Stimulated activated naive CD8-positive, alpha-beta T cell treated with anti-CD3 and anti-CD28 coated beads, Interleukin-15, Interleukin-2, amounts not matched to agents 100 ng/mL and 50 ng/mL, for 24 hours (primary cell): ENCODE measurements at regions not wholly inside any gene's neighbourhood (a gene's known extent, or its start where the extent isn't known, plus 50 kb on each side); places are given as distances from the start of the nearest gene placed in this dataset.

Experiments used
- H3K27ac Mint-ChIP-seq: one replicate; pipeline ENCODE4 v1.8.0; 2021; ENCODE audit warnings: mild to moderate bottlenecking, mixed read lengths
- H3K27me3 Mint-ChIP-seq: one replicate; pipeline ENCODE4 v1.8.0; 2021; ENCODE audit warnings: mixed read lengths
- H3K36me3 Mint-ChIP-seq: one replicate; pipeline ENCODE4 v1.8.0; 2021; ENCODE audit warnings: low read depth, mixed read lengths
- H3K4me1 Mint-ChIP-seq: one replicate; pipeline ENCODE4 v1.8.0; 2021; ENCODE audit warnings: low read depth, mixed read lengths
- H3K4me3 Mint-ChIP-seq: one replicate; pipeline ENCODE4 v1.8.0; 2021; ENCODE audit warnings: mild to moderate bottlenecking, mixed read lengths
- H3K9me3 Mint-ChIP-seq: one replicate; pipeline ENCODE4 v1.8.0; 2021; ENCODE audit warnings: mixed read lengths

- H3K27ac Mint-ChIP-seq: no peak overlapping the region
- H3K36me3 Mint-ChIP-seq: no peaks in the 10 kb centered on the region
- H3K4me3 Mint-ChIP-seq: no peak overlapping the region
- no peaks in the 10 kb centered on the region for H3K9me3 Mint-ChIP-seq
- peaks cover 8% of the 10 kb centered on the region for H3K27me3 Mint-ChIP-seq
- no peaks in the 10 kb centered on the region for H3K4me1 Mint-ChIP-seq
Measured at GRCh38 chr3:182699550-182700170, 93.6 kb upstream of the ATP11B start.

GRCh38 chr3:182702216-182702615, 91.1 kb upstream of the ATP11B start:
- no peaks in the 10 kb centered on the region for H3K4me1 Mint-ChIP-seq

GRCh38 chr3:182703233-182703632, 90.1 kb upstream of the ATP11B start:
- Mint-ChIP-seq H3K4me1 (no peaks in the 10 kb centered on the region), H3K27ac (no peak overlapping the region), H3K36me3 (no peaks in the 10 kb centered on the region), H3K4me3 (no peak overlapping the region), H3K27me3 (peaks cover 9% of the 10 kb centered on the region), H3K9me3 (no peaks in the 10 kb centered on the region)

More at GRCh38 chr3:182702216-182702615, 91.1 kb upstream of the ATP11B start:
- Mint-ChIP-seq H3K27me3 (peaks cover 9% of the 10 kb centered on the region), H3K9me3 (no peaks in the 10 kb centered on the region), H3K27ac (no peak overlapping the region), H3K36me3 (no peaks in the 10 kb centered on the region), H3K4me3 (no peak overlapping the region)

- no peak overlapping the region for H3K27ac Mint-ChIP-seq
- H3K27me3 Mint-ChIP-seq: peaks cover 9% of the 10 kb centered on the region
- no peaks in the 10 kb centered on the region for H3K4me1 Mint-ChIP-seq
- H3K36me3 Mint-ChIP-seq: no peaks in the 10 kb centered on the region
- no peaks in the 10 kb centered on the region for H3K9me3 Mint-ChIP-seq
- H3K4me3 Mint-ChIP-seq: no peak overlapping the region
Measured at GRCh38 chr3:182704926-182705325, 88.4 kb upstream of the ATP11B start.

GRCh38 chr3:182708810-182709209, 84.5 kb upstream of the ATP11B start:
- Mint-ChIP-seq H3K9me3 (no peaks in the 10 kb centered on the region), H3K4me3 (no peak overlapping the region), H3K36me3 (no peaks in the 10 kb centered on the region), H3K27me3 (peaks cover 5% of the 10 kb centered on the region), H3K27ac (no peak overlapping the region), H3K4me1 (no peaks in the 10 kb centered on the region)

- Mint-ChIP-seq H3K9me3 (no peaks in the 10 kb centered on the region), H3K27me3 (peaks cover 5% of the 10 kb centered on the region), H3K4me1 (no peaks in the 10 kb centered on the region), H3K36me3 (no peaks in the 10 kb centered on the region), H3K27ac (no peak overlapping the region), H3K4me3 (no peak overlapping the region)
Measured at GRCh38 chr3:182709306-182709705, 84.0 kb upstream of the ATP11B start.

GRCh38 chr3:182710557-182711157, 82.6 kb upstream of the ATP11B start:
- Mint-ChIP-seq H3K4me1 (no peaks in the 10 kb centered on the region), H3K9me3 (no peaks in the 10 kb centered on the region), H3K4me3 (no peak overlapping the region), H3K27ac (no peak overlapping the region), H3K27me3 (peaks cover 5% of the 10 kb centered on the region), H3K36me3 (no peaks in the 10 kb centered on the region)

- Mint-ChIP-seq H3K4me3 (no peak overlapping the region), H3K4me1 (peaks cover 4% of the 10 kb centered on the region), H3K36me3 (no peaks in the 10 kb centered on the region), H3K27me3 (peaks cover 5% of the 10 kb centered on the region), H3K27ac (no peak overlapping the region), H3K9me3 (no peaks in the 10 kb centered on the region)
Measured at GRCh38 chr3:182711261-182711683, 82.0 kb upstream of the ATP11B start.

- no peaks in the 10 kb centered on the region for H3K9me3 Mint-ChIP-seq
- H3K4me3 Mint-ChIP-seq: no peak overlapping the region
- H3K36me3 Mint-ChIP-seq: no peaks in the 10 kb centered on the region
- H3K27ac Mint-ChIP-seq: no peak overlapping the region
- H3K27me3 Mint-ChIP-seq: peaks cover 2% of the 10 kb centered on the region
- H3K4me1 Mint-ChIP-seq: peaks cover 9% of the 10 kb centered on the region
Measured at GRCh38 chr3:182711853-182712252, 81.5 kb upstream of the ATP11B start.

GRCh38 chr3:182713111-182713510, 80.2 kb upstream of the ATP11B start:
- Mint-ChIP-seq H3K9me3 (no peaks in the 10 kb centered on the region), H3K4me3 (no peak overlapping the region), H3K27ac (no peak overlapping the region), H3K4me1 (peaks cover 9% of the 10 kb centered on the region), H3K27me3 (no peaks in the 10 kb centered on the region), H3K36me3 (no peaks in the 10 kb centered on the region)

GRCh38 chr3:182713743-182714517, 79.4 kb upstream of the ATP11B start:
- no peak overlapping the region for H3K27ac Mint-ChIP-seq
- H3K27me3 Mint-ChIP-seq: no peaks in the 10 kb centered on the region
- no peaks in the 10 kb centered on the region for H3K36me3 Mint-ChIP-seq

GRCh38 chr3:182715006-182715405, 78.3 kb upstream of the ATP11B start:
- H3K4me1 Mint-ChIP-seq: peaks cover 9% of the 10 kb centered on the region
- no peak overlapping the region for H3K27ac Mint-ChIP-seq
- no peaks in the 10 kb centered on the region for H3K27me3 Mint-ChIP-seq
- no peak overlapping the region for H3K4me3 Mint-ChIP-seq
- no peaks in the 10 kb centered on the region for H3K9me3 Mint-ChIP-seq
- H3K36me3 Mint-ChIP-seq: no peaks in the 10 kb centered on the region

More at GRCh38 chr3:182713743-182714517, 79.4 kb upstream of the ATP11B start:
- H3K9me3 Mint-ChIP-seq: no peaks in the 10 kb centered on the region
- no peak overlapping the region for H3K4me3 Mint-ChIP-seq
- peaks cover 9% of the 10 kb centered on the region for H3K4me1 Mint-ChIP-seq

GRCh38 chr3:182716114-182716688, 77.1 kb upstream of the ATP11B start:
- H3K4me1 Mint-ChIP-seq: peaks cover 9% of the 10 kb centered on the region
- H3K4me3 Mint-ChIP-seq: no peak overlapping the region
- H3K36me3 Mint-ChIP-seq: no peaks in the 10 kb centered on the region
- no peaks in the 10 kb centered on the region for H3K27me3 Mint-ChIP-seq
- H3K9me3 Mint-ChIP-seq: no peaks in the 10 kb centered on the region
- no peak overlapping the region for H3K27ac Mint-ChIP-seq

- Mint-ChIP-seq H3K4me1 (peaks cover 9% of the 10 kb centered on the region), H3K27ac (no peak overlapping the region), H3K27me3 (no peaks in the 10 kb centered on the region), H3K4me3 (no peak overlapping the region), H3K36me3 (no peaks in the 10 kb centered on the region), H3K9me3 (no peaks in the 10 kb centered on the region)
Measured at GRCh38 chr3:182717216-182717615, 76.1 kb upstream of the ATP11B start.

- Mint-ChIP-seq H3K27me3 (no peaks in the 10 kb centered on the region), H3K4me1 (no peaks in the 10 kb centered on the region), H3K27ac (no peak overlapping the region), H3K9me3 (no peaks in the 10 kb centered on the region), H3K36me3 (no peaks in the 10 kb centered on the region), H3K4me3 (no peak overlapping the region)
Measured at GRCh38 chr3:182722907-182723306, 70.4 kb upstream of the ATP11B start.
